Lower leg skin (tissue), 4 donors: ENCODE measurements at regions not wholly inside any gene's neighbourhood (a gene's known extent, or its start where the extent isn't known, plus 50 kb on each side); places are given as distances from the start of the nearest gene placed in this dataset.
"Not testable (repeated sequence)": the region's sequence is repeated elsewhere in the genome, so short reads cannot be mapped to it uniquely, and the experiment has no call there.

ENCODE experiments used
- DNase-seq, 2 donors: peaks; one replicate each; pipeline ENCODE4 v3.0.0-alpha.2; 2019; ENCODE audit warnings: low spot score in 2 of 2
- H3K4me3 ChIP-seq: fragments of 200-600 bp; sonication (generic); 2 replicates; pipeline ENCODE4 v1.5.1; 2017; ENCODE audit warnings: mild to moderate bottlenecking, low read depth; ENCODE audit not compliant: poor library complexity, severe bottlenecking
- POLR2A ChIP-seq, 2 donors: fragments of 450-650 bp; IDR thresholded peaks; one replicate each; pipeline ENCODE4 v1.6.1; 2016 to 2017; ENCODE audit warnings: antibody characterized with exemption in 2 of 2, mild to moderate bottlenecking in 1 of 2, moderate library complexity in 1 of 2
- WGBS, 2 donors: methylation state at CpG; one replicate each; pipeline ENCODE4 v1.1.5; 2018; 5-methylcytosine and 5-hydroxymethylcytosine counted together
- intact Hi-C: fragments of 100-400 bp; cut with DNase I; formaldehyde crosslinking; loops from one replicate; pipeline ENCODE4 v1.15.0; 2023; ENCODE audit warnings: low total_unique reads
- TF ChIP-seq, protein P1 (sequence below), 3 donors: fragments of 450-650 bp; IDR thresholded peaks; one replicate each; pipeline ENCODE4 v1.5.1; 2016; ENCODE audit warnings: antibody characterized with exemption in 3 of 3, mild to moderate bottlenecking in 3 of 3, moderate library complexity in 2 of 3

DNA sequence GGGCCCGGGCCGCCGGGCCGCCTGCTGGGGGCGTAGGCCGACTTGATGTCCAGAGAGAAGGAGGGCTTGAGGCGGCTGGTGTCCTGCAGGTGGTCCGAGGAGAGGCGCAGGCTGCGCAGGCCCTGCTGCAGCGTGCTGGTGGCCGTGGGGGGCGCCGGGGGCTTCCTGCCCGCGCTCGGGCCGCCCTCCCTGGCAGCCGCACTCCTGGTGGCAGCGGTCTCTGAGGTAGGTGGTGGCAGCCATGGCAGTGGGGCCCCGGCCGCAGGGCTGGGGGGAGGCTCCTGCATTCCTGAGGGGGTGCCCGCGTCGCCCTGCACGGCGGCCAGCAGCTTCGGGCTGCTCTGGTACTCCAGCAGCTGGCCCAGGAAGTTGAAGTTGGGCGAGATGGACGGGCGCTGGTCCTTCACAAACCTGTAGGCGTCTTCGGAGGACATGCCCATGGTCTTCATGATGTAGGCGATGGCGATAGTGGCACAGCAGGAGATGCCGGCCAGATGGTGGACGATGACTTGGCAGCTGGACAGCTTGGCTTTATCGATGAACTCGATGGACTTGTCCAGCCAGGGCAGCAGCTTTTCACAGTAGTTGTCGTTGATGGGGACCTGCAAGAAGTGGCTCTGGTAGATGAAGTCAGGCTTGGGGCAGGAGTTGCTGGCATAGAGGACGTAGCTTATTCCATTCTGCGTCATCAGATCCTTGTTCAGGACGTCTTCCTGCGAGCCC, 136.1 kb upstream of the PTPN20 start:
- H3K4me3 ChIP-seq, intact Hi-C loops, DNase-seq: not testable (repeated sequence)
- WGBS, 2 donors: 100% methylated on average over 1 of the region's 44 CpGs; no CpG with 5 or more reads in 1 of the 2 donors

DNA sequence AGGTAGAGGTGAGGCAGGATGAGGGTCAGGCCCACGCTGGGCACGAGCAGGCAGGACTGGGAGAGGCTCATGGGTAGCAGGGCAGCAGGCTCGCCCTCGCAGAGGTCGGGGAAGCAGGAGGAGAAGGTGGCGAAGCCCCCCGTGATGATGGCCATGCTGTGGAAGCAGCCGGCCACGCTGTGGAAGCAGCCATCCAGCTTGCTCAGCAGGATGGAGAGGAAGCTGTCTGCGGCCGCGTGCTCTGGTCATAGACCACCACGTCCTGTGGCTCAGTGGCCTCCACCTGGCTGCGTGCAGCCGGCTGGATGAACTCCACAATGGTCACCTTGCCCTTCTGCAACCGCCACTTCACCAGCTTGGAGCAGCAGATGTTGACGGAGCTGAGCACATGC, 135.6 kb upstream of the PTPN20 start:
- H3K4me3 ChIP-seq, DNase-seq, intact Hi-C loops: not testable (repeated sequence)
- 90 to 96% methylated on average over 7 of the region's 17 CpGs for WGBS, 2 donors

DNA sequence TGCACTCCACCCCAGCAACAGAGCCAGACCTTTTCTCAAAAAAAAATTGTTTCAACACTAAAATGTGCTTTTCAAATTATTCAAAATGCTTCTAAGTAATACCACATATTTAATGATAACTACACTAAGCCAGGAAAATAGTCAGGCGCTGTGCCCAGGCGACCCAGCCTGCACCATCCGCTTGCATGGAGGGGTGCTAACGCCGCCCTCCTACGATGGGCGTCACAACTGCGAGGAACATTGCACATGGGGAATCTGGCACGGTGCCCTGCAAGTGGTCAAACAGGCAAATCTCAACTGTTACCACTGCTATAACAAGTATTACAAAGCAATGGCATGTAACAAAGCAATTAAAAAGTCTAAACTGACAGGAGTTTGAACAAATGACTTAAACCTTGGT, 131.7 kb upstream of the PTPN20 start:
- DNase-seq: peak; percentile 70 to 92
- intact Hi-C loops: not testable (repeated sequence)

DNA sequence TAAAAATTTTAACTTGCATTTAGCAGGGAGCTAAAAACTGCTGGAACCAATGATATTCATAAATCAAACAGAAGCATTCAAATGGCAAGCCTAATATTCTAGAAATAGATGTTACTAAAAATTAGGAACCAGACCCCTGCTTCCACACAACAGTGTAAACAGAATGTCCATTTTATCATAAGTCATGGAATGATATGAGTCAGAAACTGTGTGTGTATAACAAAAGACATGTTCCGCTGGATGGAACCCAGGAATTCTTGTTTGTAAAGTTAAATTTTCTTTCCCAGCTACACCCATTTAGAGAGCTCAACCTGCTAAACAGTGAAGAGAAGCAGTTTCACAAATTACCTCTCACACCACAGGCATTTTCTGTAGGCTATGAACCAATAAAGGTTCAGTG, 131.1 kb upstream of the PTPN20 start:
- H3K4me3 ChIP-seq, intact Hi-C loops: not testable (repeated sequence)
- WGBS, 2 donors: 25 to 29% methylated on average over 1 of the region's 1 CpG
- peak in 1 of 2 donors; percentile 20 for DNase-seq

More for the DNA sequence above, 131.7 kb upstream of the PTPN20 start:
- 44 to 52% methylated on average over 9 of the region's 9 CpGs for WGBS, 2 donors
- H3K4me3 ChIP-seq: not testable (repeated sequence)

DNA sequence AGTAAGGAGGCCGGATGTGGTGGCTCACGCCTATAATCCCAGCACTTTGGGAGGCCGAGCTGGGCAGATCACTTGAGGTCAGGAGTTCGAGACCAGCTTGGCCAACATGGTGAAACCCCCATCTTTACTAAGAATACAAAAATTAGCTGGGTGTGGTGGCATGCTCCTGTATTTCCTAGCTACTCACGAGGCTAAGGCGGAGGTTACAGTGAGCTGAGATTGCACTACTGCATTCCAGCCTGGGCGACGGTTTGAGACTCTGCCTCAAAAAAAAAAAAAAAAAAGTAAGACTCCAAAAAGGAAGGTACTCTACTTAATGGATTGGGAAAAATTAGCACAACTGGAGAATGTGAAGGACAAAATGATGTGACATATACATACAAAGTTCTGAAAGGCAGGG, 130.2 kb upstream of the PTPN20 start:
- intact Hi-C loops, H3K4me3 ChIP-seq, DNase-seq: not testable (repeated sequence)
- WGBS, 2 donors: 57 to 73% methylated on average over 8 of the region's 8 CpGs

DNA sequence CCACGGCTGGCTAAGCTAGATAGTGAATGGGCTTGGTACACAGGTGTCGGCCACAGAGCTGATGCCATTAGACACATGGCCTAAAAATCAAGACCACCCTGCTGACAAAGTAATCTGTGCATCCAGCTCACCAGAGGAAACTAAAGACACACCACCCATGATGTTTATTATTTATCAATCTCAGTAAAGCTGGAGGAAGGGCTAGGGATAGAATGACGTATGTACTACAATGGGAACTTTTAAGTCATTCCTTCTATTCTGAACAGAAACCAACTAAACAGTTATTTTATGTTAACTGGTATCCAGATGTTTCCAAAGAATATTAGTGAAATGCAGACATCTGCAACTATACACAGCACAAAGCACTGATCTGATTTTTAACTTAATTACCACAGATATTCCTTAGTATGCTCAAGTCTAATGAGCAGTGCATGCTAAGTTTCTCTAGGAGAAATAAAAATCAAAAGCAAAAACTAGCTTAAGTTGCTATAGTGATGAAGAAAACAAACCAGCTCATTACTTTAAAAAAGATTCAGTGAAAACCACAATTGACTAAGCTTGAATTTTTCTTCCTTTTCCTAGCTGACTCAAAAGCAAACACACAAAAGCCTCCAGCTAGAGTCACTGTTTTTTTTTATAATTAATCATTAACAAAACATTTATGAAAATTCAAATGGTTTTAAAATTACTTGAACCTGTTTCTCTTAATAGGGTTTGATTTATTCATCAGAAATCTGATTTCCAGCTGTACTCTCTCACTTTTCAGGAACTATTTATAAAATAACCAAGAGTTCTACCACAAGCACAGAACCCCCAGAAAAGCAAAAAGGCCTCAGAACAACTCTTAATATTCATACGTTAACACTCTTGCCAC, 129.0 kb upstream of the PTPN20 start:
- not testable (repeated sequence) for DNase-seq
- WGBS, 2 donors: 71% methylated on average over 4 of the region's 4 CpGs

DNA sequence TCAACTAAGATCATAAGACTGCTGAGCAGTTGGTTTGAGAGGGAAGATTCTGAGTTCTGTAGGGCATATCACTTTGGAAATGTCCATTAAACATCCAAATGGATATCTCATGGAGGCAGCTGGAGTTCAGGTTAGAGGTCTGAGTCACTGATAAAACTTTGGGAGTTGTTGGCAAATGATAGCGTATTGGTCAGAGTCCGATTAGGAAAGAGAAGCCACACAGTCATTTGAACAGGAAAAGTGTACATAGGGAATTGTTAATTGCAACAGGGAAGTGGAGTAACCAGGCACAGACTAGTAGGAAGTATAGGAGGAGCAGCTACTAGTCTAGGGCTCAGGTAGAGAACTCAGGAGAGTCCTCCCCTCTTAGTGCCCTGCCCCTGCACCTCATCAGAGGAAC, 126.6 kb upstream of the PTPN20 start:
- intact Hi-C loops, H3K4me3 ChIP-seq, DNase-seq: not testable (repeated sequence)
- WGBS, 2 donors: 73 to 86% methylated on average over 2 of the region's 2 CpGs

More for the DNA sequence above, 129.0 kb upstream of the PTPN20 start:
- intact Hi-C loops, H3K4me3 ChIP-seq: not testable (repeated sequence)

DNA sequence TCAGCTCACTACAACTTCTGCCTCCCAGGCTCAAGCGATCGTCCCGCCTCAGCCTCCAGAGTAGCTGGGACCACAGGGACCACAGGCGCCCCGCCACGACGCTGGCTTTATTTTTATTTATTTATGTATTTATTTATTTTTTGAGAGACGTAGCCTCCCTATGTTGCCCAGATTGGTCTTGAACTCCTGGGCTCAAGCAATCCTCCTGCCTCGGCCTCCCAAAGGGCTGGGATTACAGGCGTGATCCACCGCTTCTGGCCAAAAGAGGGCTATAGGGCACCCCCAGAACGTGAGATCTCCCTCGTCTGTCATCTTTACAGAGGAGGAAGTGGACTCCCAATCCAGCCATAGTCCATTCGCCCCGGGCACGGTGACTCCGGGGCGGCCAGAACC, 125.1 kb upstream of the PTPN20 start:
- H3K4me3 ChIP-seq, DNase-seq, intact Hi-C loops: not testable (repeated sequence)
- 50 to 52% methylated on average over 13 of the region's 18 CpGs for WGBS, 2 donors

DNA sequence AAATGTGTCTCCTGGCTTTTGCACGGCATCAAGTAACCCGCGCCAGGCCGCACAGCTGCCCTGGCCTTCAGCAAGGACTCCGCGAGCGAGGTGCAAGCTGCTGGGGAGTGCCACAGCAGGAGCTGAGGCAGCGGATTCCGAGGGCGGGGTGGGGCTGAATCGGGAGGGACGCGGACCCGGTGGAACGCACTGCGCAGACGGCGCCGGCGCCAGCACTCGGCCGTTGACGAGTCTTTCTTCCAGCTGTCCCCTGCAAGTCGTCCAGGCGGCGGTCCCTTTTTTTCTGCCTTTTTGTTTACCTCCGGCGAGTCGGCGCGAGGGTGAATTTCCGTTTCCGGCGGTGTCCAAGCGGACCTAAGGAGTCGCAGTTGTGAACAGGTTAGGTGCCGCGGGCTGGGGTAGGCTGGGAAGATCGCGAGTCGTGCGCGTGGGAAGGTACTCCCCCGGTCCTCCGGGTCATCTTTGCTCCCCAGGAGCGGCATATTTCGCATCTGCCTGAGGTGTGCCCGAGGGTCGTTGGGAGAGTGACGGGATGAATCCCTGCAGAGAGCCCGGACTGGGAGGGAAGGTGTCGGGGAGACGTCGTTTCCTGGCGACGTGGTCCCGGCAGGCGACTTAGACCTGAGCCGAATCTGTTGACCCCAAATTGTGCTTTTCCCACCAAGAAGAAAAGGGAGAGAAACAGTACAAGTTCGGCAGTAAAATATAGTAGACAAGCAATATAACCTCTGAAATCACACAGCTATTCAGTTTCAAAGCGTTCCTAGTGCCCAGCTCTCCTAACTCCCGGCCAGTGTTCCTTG, 124.5 kb upstream of the PTPN20 start:
- H3K4me3 ChIP-seq: peak overlapping the region; percentile 55
- DNase-seq: peak; percentile 62 to 89
- intact Hi-C loops: not testable (repeated sequence)
- WGBS, 2 donors: 1% methylated on average over 19 to 21 of the region's 62 CpGs

DNA sequence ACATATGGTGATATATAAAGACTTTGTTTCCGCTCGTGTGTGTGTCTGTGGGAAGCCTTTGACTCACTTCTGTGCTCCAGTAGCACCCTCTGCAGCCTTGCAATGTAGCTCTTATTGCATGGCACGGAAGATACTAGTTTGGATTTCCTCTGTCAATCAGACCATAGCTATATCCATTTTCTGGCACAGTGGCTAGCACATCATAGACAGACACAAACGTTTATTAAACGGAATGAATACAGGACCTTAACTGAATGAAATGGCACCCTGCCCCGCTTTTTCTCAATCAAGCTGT, 124.0 kb upstream of the PTPN20 start:
- TF ChIP-seq POLR2A (IDR thresholded peaks at IDR 0.05): no peak
- TF ChIP-seq, protein P1, sequence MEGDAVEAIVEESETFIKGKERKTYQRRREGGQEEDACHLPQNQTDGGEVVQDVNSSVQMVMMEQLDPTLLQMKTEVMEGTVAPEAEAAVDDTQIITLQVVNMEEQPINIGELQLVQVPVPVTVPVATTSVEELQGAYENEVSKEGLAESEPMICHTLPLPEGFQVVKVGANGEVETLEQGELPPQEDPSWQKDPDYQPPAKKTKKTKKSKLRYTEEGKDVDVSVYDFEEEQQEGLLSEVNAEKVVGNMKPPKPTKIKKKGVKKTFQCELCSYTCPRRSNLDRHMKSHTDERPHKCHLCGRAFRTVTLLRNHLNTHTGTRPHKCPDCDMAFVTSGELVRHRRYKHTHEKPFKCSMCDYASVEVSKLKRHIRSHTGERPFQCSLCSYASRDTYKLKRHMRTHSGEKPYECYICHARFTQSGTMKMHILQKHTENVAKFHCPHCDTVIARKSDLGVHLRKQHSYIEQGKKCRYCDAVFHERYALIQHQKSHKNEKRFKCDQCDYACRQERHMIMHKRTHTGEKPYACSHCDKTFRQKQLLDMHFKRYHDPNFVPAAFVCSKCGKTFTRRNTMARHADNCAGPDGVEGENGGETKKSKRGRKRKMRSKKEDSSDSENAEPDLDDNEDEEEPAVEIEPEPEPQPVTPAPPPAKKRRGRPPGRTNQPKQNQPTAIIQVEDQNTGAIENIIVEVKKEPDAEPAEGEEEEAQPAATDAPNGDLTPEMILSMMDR (IDR thresholded peaks at IDR 0.05): no peak
- WGBS, 2 donors: 7 to 10% methylated on average over 4 to 5 of the region's 6 CpGs
- H3K4me3 ChIP-seq: peak overlapping the region; percentile 55
- intact Hi-C loops: no loop called here
- peak in 1 of 2 donors; percentile 30 for DNase-seq

DNA sequence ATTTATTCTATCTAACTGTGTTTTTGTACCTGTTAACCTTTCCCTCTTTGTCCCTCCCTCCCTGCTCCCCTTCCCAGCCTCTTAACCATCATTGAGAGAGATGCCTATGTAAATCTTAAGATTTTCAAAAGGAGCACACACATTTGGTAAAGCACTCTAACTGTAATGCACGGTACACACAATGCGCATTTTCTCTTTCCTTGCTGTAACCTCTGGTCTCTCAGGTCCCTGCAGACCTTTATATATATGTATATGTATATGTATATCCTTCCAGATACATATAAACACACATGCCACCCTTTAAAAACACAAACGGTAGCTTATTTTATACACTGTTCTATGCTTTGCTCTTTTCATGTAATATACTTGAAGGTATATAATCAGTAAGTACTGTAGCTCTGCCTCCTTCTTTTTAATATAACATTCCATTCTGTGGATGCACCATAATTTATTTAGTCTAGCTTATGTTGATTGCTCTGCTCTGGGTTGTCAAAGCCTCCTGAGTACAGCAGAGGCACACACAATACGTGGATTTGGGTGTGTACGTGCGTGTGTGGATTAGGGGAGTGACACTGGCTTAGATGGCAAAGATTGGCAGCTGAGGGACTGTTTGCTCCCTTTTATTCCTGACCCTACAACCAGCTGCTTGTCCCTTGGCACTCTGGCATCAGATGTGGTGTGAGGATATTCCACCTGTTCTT, 118.4 kb upstream of the PTPN20 start:
- DNase-seq, H3K4me3 ChIP-seq, intact Hi-C loops: not testable (repeated sequence)
- 95 to 100% methylated on average over 3 to 4 of the region's 6 CpGs for WGBS, 2 donors

DNA sequence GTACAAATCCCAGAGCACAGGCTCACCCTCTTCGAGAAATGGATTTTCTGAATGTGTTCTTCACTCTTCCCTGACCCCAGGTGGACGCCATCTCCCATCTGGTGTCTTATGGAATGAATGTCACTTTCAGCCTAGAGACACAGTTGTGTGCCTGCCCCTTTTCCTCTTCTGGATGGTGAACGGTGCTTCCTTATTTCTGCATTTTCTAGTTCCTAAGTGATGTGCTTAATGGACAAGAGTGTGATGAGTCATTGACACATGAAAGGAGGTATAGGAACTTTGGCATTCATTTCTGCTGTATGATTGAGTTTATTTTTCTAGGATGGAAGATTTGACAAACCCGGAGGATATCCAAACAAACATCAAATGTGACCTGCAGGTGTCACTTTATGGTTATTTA, 114.9 kb upstream of the PTPN20 start:
- intact Hi-C loops: not testable (repeated sequence)
- 84 to 88% methylated on average over 4 of the region's 4 CpGs for WGBS, 2 donors

DNA sequence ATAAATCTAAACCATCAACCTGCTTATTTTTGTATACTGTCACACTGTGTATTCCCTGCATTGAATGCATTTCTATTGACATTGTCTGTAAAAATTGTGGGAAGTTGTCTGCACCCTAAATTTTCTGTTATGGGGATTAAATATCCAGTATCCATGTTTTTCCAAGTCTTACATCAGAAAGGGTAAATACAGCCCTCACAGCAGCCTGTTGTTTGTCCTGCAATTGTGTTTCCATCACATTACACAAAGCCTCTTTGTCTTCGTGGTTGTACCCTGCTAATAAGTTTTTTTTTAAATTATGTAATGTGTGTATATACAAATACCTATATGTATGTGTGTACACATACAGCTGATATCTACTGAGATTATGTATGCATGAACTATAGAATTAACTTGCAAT, 109.2 kb upstream of the PTPN20 start:
- 78 to 92% methylated on average over 1 of the region's 1 CpG for WGBS, 2 donors
- intact Hi-C loops, DNase-seq, H3K4me3 ChIP-seq: not testable (repeated sequence)

More for the DNA sequence above, 114.9 kb upstream of the PTPN20 start:
- H3K4me3 ChIP-seq, DNase-seq: not testable (repeated sequence)
